GM12864 (cell line): ENCODE measurements at regions not wholly inside any gene's neighbourhood (a gene's known extent, or its start where the extent isn't known, plus 50 kb on each side); places are given as distances from the start of the nearest gene placed in this dataset.
"Not testable (repeated sequence)": the region's sequence is repeated elsewhere in the genome, so short reads cannot be mapped to it uniquely, and the experiment has no call there.

ENCODE experiments used
- DNase-seq: peaks from one replicate; pipeline ENCODE4 v3.0.0-alpha.2; 2011; ENCODE audit warnings: low read depth
- H3K4me3 ChIP-seq: 2 replicates; pipeline ENCODE4 v1.5.1; 2011; ENCODE audit warnings: mild to moderate bottlenecking, low read depth, low read length, control low read depth
- CTCF ChIP-seq: IDR thresholded peaks from 2 replicates; pipeline ENCODE4 v1.5.1; 2011; ENCODE audit warnings: low read depth, mild to moderate bottlenecking, moderate library complexity, low read length, control low read depth, inconsistent platforms; ENCODE audit errors: missing control alignments

- no peak for DNase-seq
- no peak for TF ChIP-seq CTCF
- H3K4me3 ChIP-seq = no peak overlapping the region
Measured at GRCh38 chr6:14555804-14556203, 438.2 kb downstream of the CD83 start.

GRCh38 chr6:14559746-14560536 lies 442.4 kb downstream of the CD83 start:
- no peak for DNase-seq
- no peak overlapping the region for H3K4me3 ChIP-seq
- no peak for TF ChIP-seq CTCF

- DNase-seq, H3K4me3 ChIP-seq: not testable (repeated sequence)
Measured at GRCh38 chr6:14561563-14561962, 444.0 kb downstream of the CD83 start.

- DNase-seq = no peak
- no peak for TF ChIP-seq CTCF
- H3K4me3 ChIP-seq = no peak overlapping the region
Measured at GRCh38 chr6:14567842-14568241, 450.3 kb downstream of the CD83 start.

- no peak overlapping the region for H3K4me3 ChIP-seq
- no peak for TF ChIP-seq CTCF
- no peak for DNase-seq
Measured at GRCh38 chr6:14569394-14569793, 451.8 kb downstream of the CD83 start.

- not testable (repeated sequence) for DNase-seq, H3K4me3 ChIP-seq
Measured at GRCh38 chr6:14569874-14570273, 452.3 kb downstream of the CD83 start.

- DNase-seq = no peak
- TF ChIP-seq CTCF = no peak
- H3K4me3 ChIP-seq = no peak overlapping the region
Measured at GRCh38 chr6:14571001-14571400, 453.4 kb downstream of the CD83 start.

GRCh38 chr6:14571746-14572145 lies 454.2 kb downstream of the CD83 start:
- no peak overlapping the region for H3K4me3 ChIP-seq
- TF ChIP-seq CTCF = no peak
- no peak for DNase-seq
